ENCODE measurements at regions not wholly inside any gene's neighbourhood (a gene's known extent, or its start where the extent isn't known, plus 50 kb on each side); places are given as distances from the start of the nearest gene placed in this dataset.
"Not testable (repeated sequence)": the region's sequence is repeated elsewhere in the genome, so short reads cannot be mapped to it uniquely, and the experiment has no call there.

GRCh38 chr6:155881826-155882526 is 426.3 kb upstream of the NOX3 start:
- TF ChIP-seq, protein P1, sequence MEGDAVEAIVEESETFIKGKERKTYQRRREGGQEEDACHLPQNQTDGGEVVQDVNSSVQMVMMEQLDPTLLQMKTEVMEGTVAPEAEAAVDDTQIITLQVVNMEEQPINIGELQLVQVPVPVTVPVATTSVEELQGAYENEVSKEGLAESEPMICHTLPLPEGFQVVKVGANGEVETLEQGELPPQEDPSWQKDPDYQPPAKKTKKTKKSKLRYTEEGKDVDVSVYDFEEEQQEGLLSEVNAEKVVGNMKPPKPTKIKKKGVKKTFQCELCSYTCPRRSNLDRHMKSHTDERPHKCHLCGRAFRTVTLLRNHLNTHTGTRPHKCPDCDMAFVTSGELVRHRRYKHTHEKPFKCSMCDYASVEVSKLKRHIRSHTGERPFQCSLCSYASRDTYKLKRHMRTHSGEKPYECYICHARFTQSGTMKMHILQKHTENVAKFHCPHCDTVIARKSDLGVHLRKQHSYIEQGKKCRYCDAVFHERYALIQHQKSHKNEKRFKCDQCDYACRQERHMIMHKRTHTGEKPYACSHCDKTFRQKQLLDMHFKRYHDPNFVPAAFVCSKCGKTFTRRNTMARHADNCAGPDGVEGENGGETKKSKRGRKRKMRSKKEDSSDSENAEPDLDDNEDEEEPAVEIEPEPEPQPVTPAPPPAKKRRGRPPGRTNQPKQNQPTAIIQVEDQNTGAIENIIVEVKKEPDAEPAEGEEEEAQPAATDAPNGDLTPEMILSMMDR (IDR thresholded peaks at IDR 0.05; ENCODE audit: insufficient read depth, low read depth, low read length, missing control alignments) = no peak
- no peak for DNase-seq (ENCODE audit: low read depth)
- no peak overlapping the region for H3K4me3 ChIP-seq (ENCODE audit: low read length)

GRCh38 chr6:155880900-155881299 is 425.3 kb upstream of the NOX3 start:
- DNase-seq (ENCODE audit: low read depth) = no peak
- TF ChIP-seq, protein P1 (IDR thresholded peaks at IDR 0.05; ENCODE audit: insufficient read depth, low read depth, low read length, missing control alignments) = no peak
- no peak overlapping the region for H3K4me3 ChIP-seq (ENCODE audit: low read length)

- TF ChIP-seq, protein P1 (IDR thresholded peaks at IDR 0.05; ENCODE audit: insufficient read depth, low read depth, low read length, missing control alignments) = no peak
- H3K4me3 ChIP-seq (ENCODE audit: low read length) = no peak overlapping the region
- DNase-seq (ENCODE audit: low read depth) = no peak
Observed at GRCh38 chr6:155872961-155873360, 417.3 kb upstream of the NOX3 start.

DNA sequence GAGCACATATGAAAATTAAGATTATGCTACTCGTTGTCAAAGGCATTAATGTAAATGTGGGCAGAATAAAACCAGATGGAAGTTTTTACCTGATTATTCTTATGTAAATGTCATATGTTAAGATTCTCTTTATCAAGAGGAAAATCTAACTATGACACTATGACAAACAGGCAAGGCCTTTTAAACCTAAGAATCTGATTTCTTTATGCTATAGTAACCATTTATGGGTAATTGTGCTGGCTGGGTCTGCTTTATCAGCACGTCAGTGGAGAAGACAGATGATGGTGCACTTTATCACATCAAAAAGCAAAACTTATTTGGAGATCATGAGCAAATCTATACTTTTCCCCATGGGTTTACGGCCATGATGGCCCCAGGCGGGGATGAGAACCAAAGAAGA is 412.0 kb upstream of the NOX3 start:
- TF ChIP-seq, protein P1 (IDR thresholded peaks at IDR 0.05; ENCODE audit: insufficient read depth, low read depth, low read length, missing control alignments) = no peak
- no peak for DNase-seq (ENCODE audit: low read depth)
- H3K4me3 ChIP-seq (ENCODE audit: low read length) = no peak overlapping the region

- not testable (repeated sequence) for H3K4me3 ChIP-seq (ENCODE audit: low read length); DNase-seq (ENCODE audit: low read depth)
Observed at GRCh38 chr6:155866676-155867390, 411.2 kb upstream of the NOX3 start.

DNA sequence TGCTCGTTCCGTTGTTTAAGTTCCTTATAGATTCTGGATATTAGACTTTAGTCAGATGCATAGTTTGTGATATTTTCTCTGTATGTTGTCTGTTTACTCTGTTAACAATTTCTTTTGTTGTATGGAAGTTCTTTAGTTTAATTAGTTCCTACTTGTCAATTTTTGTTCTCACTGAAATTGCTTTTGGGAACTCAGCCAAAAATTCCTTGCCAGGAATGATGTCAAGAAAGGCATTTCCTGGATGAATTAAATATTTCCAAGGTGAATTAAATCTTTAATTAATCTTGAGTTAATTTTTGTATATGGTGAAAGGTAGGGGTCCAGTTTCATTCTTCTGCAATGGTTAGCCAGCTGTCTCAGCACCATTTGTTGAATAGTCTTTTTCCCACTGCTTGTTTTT is 406.2 kb upstream of the NOX3 start:
- TF ChIP-seq, protein P1 (IDR thresholded peaks at IDR 0.05; ENCODE audit: insufficient read depth, low read depth, low read length, missing control alignments) = no peak
- H3K4me3 ChIP-seq (ENCODE audit: low read length) = no peak overlapping the region
- DNase-seq (ENCODE audit: low read depth) = no peak

DNA sequence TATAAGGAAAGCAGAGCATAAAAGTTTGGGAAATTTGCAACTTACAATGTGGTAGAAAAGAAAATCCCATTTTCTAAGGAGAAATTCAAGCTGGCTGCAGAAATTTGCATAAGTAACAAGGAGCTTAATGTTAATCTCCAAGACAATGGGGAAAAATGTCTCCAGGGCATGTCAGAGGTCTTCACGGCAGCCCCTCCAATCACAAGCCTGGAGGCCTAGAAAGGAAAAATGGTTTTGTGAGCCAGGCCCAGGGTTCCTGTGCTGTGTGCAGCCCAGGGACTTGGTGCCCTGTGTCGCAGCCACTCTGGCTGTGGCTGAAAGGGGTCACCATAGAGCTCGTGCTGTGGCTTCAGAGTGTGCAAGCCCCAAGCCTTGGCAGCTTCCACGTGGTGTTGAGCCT is 403.3 kb upstream of the NOX3 start:
- DNase-seq (ENCODE audit: low read depth); H3K4me3 ChIP-seq (ENCODE audit: low read length): not testable (repeated sequence)

- no peak overlapping the region for H3K4me3 ChIP-seq (ENCODE audit: low read length)
- TF ChIP-seq, protein P1 (IDR thresholded peaks at IDR 0.05; ENCODE audit: insufficient read depth, low read depth, low read length, missing control alignments) = no peak
- DNase-seq (ENCODE audit: low read depth) = no peak
Observed at GRCh38 chr6:155854787-155855186, 399.1 kb upstream of the NOX3 start.
